ENCODE measurements at regions not wholly inside any gene's neighbourhood (a gene's known extent, or its start where the extent isn't known, plus 50 kb on each side); places are given as distances from the start of the nearest gene placed in this dataset.
A peak's percentile ranks its signal among the peaks of the same experiment; 100 is the strongest.

GRCh38 chr14:49310298-49310697 lies 275.9 kb downstream of the RPS29 start:
- no peak overlapping the region for H3K14ac ChIP-seq (ENCODE audit: insufficient read depth, low read length)
- no peak overlapping the region for H3K23ac ChIP-seq (ENCODE audit: insufficient read length, low read depth, low read length)
- no peak overlapping the region for H2BK12ac ChIP-seq (ENCODE audit: insufficient read length, low read depth, low read length)
- H3K18ac ChIP-seq (ENCODE audit: insufficient read length, low read depth, low read length): no peak overlapping the region
- no peaks in the 10 kb centered on the region for H3K79me2 ChIP-seq (ENCODE audit: insufficient read depth, low read length)
- H4K91ac ChIP-seq (ENCODE audit: insufficient read length, low read depth, low read length): no peak overlapping the region
- no peak overlapping the region for H3K56ac ChIP-seq (ENCODE audit: insufficient read length, low read depth, low read length)
- no peaks in the 10 kb centered on the region for H3K9me3 ChIP-seq (ENCODE audit: control insufficient read depth, low read depth, low read length)
- no peak overlapping the region for H3T11ph ChIP-seq (ENCODE audit: low read length)
- H3K79me1 ChIP-seq (ENCODE audit: insufficient read depth, low read depth, low read length, poor library complexity, severe bottlenecking): no peaks in the 10 kb centered on the region
- no peak overlapping the region; a peak in 1 of 7 replicates for H3K27ac Mint-ChIP-seq
- H3K36me3 Mint-ChIP-seq (ENCODE audit: insufficient read depth in 1 of 3, low read depth in 3 of 3): no peaks in the 10 kb centered on the region
- H3K4ac ChIP-seq (ENCODE audit: low read depth, low read length): no peak overlapping the region
- no peak overlapping the region for H2BK15ac ChIP-seq (ENCODE audit: low read depth, low read length)
- H2BK20ac ChIP-seq (ENCODE audit: low read depth, low read length, poor library complexity, severe bottlenecking): no peak overlapping the region
- no peak overlapping the region for H2AFZ ChIP-seq (ENCODE audit: low read length)
- H3K9ac ChIP-seq (ENCODE audit: extremely low read depth, insufficient read length, low read length): no peak overlapping the region
- no peak overlapping the region for H3K4me3 Mint-ChIP-seq
- no peaks in the 10 kb centered on the region for H4K20me1 ChIP-seq (ENCODE audit: control insufficient read depth, insufficient read depth, insufficient read length)
- no peak overlapping the region for H3K27ac ChIP-seq (ENCODE audit: insufficient read length, low read depth, low read length)
- H3K4me2 ChIP-seq (ENCODE audit: insufficient read depth, insufficient read length, low read length): no peak overlapping the region
- no peaks in the 10 kb centered on the region for H3K27me3 ChIP-seq (ENCODE audit: insufficient read depth, low read length)
- TF ChIP-seq CTCF (conservative IDR thresholded peaks at IDR 0.05): no peak
- H3K4me1 ChIP-seq (ENCODE audit: insufficient read depth, low read length): no peaks in the 10 kb centered on the region
- H3K9me3 Mint-ChIP-seq: no peaks in the 10 kb centered on the region
- DNase-seq: peak; percentile 42
- no peak overlapping the region for H4K5ac ChIP-seq (ENCODE audit: insufficient read length, low read depth, low read length)
- H3K4me1 Mint-ChIP-seq: peaks cover 9 to 11% of the 10 kb centered on the region in 2 experiments
- H2BK5ac ChIP-seq (ENCODE audit: insufficient read length, low read length): no peak overlapping the region
- no peaks in the 10 kb centered on the region for H3K23me2 ChIP-seq (ENCODE audit: insufficient read length, low read depth, low read length, poor library complexity, severe bottlenecking)
- H3K27me3 Mint-ChIP-seq (ENCODE audit: low read depth): no peaks in the 10 kb centered on the region
- no peak overlapping the region for H2BK120ac ChIP-seq (ENCODE audit: low read depth, low read length, poor library complexity, severe bottlenecking)
- no peak overlapping the region for H2AK5ac ChIP-seq (ENCODE audit: insufficient read length, low read length)
- H4K8ac ChIP-seq (replicated peaks; ENCODE audit: insufficient read length, low read depth, low read length): no peak overlapping the region

Measured in H9 (cell line).